HG02884 (cell line): ENCODE measurements at regions not wholly inside any gene's neighbourhood (a gene's known extent, or its start where the extent isn't known, plus 50 kb on each side); places are given as distances from the start of the nearest gene placed in this dataset.
"Not testable (repeated sequence)": the region's sequence is repeated elsewhere in the genome, so short reads cannot be mapped to it uniquely, and the experiment has no call there.

Experiments
- ATAC-seq: cut with Tn5 transposase; IDR thresholded peaks from one replicate; pipeline ENCODE4 v1.9.1; 2021; ENCODE audit warnings: mild to moderate bottlenecking, moderate library complexity; ENCODE audit not compliant: unreplicated experiment

DNA sequence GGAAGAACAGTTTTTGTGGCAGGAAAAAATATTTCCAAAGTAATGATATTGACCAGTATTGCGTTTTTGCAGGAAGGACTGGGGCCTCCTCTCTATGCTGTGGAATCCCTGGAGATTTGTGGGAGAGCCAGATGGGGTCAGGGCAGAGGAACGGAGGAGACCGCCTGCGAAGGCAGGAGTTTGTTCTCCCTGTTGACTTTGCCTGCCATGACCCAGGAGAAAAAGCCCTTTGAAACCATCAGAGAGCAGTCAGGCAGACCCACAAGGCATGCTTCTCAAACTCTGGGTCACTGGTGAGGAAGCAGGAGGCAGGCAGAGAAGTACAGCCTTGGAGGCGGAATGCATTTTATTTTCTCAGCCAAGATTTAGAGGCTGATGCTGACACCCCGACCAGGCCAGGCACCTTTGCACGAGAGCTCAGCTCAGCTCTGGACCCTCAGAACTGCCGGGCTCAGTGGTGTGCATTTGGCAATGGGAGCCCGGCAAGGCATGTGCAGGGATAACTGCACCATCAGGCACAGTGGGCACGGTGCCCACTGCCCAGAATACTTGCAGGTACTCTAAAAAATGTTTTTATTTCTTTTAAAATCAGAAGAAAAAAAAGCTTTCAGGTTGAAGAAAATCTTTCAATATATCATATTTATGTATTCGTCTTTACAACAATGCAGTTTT lies 410.4 kb downstream of the RPS24 start:
- no peak for ATAC-seq

GRCh38 chr10:78444741-78445140 lies 411.1 kb downstream of the RPS24 start:
- not testable (repeated sequence) for ATAC-seq

- ATAC-seq, result no peak
Observed at GRCh38 chr10:78445308-78445707, 411.6 kb downstream of the RPS24 start.

DNA sequence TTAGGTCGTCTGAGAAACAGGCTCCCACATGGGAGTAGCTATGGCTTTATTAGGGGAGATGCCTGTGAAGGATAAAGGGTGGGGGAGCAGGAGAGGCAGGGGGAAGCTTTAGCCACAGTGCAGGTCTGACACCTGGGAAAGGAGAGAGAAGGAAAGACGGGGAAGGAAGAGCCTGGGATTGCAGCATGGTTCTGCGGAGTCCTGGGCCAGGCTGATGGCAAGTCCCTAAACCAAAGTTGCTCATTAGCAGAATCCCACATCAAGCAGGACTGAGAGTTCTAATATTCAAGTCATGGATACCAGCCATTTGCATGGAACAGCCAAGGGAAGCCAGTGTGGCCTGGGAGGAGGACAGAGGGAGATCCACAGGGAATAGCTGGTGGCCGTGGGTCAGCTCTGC lies 414.8 kb downstream of the RPS24 start:
- ATAC-seq, result no peak

- ATAC-seq, result no peak
Observed at GRCh38 chr10:78448994-78449418, 415.3 kb downstream of the RPS24 start.

DNA sequence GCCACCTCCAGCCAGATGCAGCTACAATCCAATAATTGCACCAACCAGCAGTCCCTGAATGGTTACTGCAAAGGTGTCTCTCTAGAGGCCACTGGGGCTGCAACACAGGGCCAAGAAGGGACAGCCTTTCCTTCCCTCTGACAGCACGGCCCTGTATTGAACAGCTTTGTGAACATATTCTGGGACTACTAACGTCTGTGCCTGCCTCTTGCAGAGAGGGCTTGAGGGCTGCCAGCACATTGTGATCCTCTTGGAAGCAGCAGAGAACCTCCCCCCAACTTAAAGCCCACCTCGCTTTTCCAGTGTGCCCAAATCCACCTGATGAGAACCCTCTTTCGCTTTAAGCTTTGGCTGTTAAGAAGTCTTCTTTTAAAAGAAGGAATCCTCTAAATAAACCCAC lies 415.9 kb downstream of the RPS24 start:
- no peak for ATAC-seq

GRCh38 chr10:78450239-78450638 lies 416.6 kb downstream of the RPS24 start:
- ATAC-seq, result no peak

DNA sequence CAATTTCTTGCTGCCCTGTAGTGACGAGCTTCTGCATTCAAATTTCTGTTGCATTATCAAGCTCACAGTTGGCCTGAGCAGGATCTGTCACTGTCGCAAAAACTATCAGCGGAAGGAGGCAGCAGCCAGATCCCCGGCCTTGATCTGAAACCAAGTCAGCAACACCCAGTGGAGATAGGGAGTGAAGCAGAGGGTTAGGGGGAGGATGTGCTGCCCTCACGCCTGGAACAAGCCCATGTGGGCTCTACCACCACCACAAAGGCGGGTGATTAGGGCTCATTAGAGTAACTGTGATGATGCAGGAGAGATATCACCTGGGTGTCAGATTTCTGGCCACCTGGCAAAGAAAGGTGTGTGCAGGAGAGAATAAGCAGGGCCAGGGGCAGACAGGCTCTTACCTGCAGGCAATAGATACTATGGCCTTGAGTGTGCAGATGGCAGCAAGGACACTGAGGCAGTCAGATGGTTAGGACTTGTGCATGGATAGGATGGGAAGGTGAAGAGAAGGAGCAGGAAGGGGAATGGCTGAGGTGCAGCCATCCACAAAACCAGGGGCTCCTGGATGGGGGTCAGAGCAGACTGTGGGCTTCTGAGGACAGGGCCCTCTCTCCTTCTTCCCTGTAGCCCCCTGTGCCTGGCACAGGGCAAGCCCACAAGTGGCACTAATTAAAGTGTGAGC lies 417.3 kb downstream of the RPS24 start:
- no peak for ATAC-seq

- no peak for ATAC-seq
Observed at GRCh38 chr10:78451592-78451991, 417.9 kb downstream of the RPS24 start.

- ATAC-seq, result no peak
Observed at GRCh38 chr10:78454123-78454645, 420.5 kb downstream of the RPS24 start.

DNA sequence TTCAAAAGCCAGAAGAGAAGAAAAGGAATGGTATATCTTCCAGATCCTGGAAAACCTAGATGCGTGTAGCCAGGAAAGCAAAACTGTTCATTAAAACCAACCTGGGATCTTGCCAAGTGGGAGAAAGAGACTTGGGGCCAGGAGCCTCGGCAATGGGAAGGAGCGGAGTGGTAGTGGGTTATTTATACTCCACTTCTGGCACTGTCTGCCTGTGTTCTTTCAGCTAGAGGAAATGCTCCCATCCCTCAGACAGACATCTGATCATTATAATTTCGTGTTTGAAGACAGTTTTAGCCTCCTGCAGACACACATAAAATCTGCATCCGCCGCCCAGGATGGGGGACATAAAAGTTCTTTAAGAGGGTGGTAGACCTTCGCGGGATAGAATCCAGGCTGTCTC lies 421.6 kb downstream of the RPS24 start:
- no peak for ATAC-seq

DNA sequence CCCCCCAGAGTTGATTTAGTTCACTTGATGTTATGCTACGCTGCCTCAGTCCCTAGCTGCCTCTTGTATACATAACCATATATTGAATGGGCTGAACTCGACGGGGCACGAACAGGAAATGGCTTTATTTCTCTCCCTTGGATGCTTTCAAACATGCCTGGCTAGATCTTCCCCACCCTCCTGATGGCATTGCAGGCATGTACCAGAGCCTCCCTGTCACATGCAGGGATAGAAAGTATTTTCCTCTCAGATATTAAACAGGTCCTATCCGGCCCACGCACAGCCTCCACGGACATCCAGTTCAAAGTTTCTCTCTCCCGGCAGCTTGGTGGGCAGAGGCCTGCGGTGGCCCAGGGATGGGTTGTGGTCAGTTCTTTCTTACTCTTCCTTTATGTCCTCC lies 422.1 kb downstream of the RPS24 start:
- no peak for ATAC-seq

DNA sequence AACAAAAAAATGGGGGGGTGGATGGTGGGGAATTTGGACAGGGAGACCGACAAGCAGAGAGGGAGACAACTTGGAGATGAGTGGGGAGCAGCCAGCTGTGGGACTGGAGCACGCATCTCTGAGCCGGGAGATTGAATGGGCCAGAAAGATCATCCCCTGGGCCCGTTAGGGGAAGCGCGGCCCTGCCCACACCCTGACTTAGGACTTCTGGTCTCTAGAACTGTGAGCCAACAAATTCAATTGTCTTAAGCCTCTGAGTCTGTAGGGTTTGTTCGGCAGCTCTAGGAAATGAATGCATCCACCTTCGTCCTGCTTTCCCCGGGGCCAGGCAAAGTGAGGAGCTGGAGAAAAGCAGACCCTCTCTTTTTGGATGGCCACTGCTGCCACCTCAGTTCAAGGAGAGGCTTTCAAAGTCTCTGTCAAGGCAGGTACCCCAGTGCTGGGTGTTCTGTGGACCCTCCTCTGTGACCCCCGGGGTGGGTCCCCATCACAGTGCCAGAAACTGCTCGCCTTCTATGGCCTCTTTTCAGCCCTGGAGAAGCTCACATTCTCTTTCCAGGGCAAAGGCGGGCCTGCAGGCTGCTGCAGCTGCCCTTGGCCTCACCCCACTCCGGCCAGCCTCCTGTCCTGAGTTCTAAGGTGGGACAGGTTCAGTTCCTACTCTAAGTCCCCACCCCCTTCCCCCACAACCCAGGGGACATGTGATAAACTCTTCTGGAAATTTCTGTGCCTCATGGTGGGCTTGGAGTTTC lies 423.2 kb downstream of the RPS24 start:
- ATAC-seq, result no peak

DNA sequence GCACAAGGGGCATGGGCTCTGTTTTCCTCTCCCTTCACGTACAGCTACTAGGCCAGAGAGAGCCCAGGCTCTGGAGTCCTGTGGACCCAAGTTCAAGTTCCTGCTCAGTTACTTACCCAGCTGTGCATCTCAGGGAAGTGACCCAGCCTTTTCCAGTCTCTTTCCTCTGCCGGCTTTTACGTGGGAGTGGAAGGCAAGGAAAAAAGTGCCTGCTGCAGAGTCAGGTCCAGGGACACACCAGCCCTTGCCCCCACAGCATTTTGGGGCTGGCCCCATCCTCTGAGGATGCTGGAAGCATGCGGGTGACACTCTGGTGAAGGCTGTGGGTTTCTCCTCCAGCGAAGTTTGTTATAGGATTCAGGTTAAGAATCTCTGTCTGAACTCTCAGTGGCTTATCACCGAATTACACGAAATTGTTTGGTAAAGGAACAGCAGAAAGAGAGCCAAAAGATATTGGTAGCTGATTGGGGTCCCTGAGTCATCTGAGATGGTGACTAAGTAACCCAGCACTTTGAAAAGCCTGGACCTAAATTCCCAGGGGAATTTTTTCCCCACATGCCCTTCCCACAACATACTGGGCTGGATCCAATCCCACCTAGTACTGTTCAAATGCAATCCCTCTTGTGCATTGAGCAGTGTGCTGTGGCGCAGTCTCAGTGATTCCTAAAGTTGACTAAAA lies 424.3 kb downstream of the RPS24 start:
- no peak for ATAC-seq

- ATAC-seq, result no peak
Observed at GRCh38 chr10:78458983-78459638, 425.4 kb downstream of the RPS24 start.

DNA sequence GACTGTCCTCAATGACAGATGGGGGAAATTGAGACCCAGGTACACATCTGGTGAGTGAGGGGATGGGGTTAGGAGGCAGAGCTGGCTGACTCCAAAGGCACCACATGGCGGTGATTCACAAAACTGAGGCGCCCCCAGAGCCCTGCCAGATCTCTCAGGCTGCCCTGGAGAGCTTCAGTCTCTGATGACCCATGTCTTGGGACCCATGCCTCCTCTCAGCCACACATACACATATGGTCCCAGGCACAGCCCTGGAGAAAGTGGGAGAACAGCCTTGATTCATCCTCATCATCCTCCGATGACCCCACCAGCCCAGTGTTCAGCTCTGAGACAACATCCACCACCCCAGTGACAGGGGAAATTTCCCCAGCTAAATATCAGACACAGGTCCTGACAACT lies 426.0 kb downstream of the RPS24 start:
- ATAC-seq, result no peak

GRCh38 chr10:78460204-78460603 lies 426.5 kb downstream of the RPS24 start:
- ATAC-seq, result no peak

GRCh38 chr10:78461333-78461732 lies 427.7 kb downstream of the RPS24 start:
- ATAC-seq, result no peak

DNA sequence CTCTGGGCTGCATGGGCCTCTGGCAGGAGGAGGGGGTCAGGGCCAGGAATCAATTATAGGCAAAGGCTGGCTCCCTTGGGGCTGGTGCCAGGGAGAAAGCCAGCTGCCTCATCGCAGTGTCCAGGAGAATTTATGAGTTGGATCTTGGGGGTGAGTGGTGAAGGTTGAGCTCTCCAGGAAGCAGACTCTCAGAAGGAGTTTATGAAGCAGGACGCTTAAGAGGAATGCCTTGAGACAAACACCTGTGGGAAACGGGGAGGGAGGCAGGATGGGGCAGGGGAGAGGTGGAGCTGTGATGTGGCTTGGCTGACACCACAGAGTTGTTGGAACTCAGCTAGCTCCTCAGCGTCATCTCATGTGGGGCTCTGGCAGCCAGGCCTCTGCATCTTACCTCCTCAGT lies 428.5 kb downstream of the RPS24 start:
- no peak for ATAC-seq

DNA sequence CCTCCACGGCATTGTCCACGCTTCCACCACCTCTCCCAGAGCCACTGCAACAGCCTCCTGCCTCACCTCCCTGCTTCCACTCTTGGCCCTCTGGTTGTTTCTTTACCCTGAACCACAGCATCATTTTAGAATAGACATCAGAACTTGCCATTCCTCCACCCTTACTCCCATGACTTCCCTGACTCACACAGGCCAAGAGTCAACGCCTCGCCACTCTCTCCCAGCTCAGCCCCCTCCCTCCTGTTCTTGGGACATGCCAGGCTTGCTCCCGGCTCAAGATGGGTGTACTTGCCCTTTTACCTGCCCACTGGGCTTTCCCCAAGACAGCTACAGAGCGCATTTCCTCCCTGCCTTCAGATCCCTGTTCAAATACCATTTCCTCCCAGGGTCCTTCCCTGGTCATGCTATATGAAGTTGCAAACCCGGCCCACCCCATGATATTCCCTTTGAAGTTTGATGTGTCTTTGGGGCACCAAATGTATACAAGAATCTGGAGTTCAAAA lies 429.1 kb downstream of the RPS24 start:
- ATAC-seq, result no peak
